ENCODE measurements at regions not wholly inside any gene's neighbourhood (a gene's known extent, or its start where the extent isn't known, plus 50 kb on each side); places are given as distances from the start of the nearest gene placed in this dataset.

- no peak for TF ChIP-seq CTCF (IDR thresholded peaks at IDR 0.05; ENCODE audit: unreplicated experiment)
- Mint-ChIP-seq H3K27ac (no peak overlapping the region), H3K36me3 (ENCODE audit: insufficient read depth) (no peaks in the 10 kb centered on the region), H3K9me3 (ENCODE audit: low read depth) (no peaks in the 10 kb centered on the region), H3K27me3 (no peaks in the 10 kb centered on the region), H3K4me1 (ENCODE audit: low read depth) (no peaks in the 10 kb centered on the region), H3K4me3 (ENCODE audit: low read depth) (no peak overlapping the region)
- DNase-seq (ENCODE audit: low spot score, unreplicated experiment), result no peak
These were observed 436.7 kb downstream of the LPIN1 start for GRCh38 chr2:12183032-12183645.

GRCh38 chr2:12192762-12193161 is 446.3 kb downstream of the LPIN1 start:
- H3K27ac Mint-ChIP-seq, result no peak overlapping the region
- no peak for TF ChIP-seq CTCF (IDR thresholded peaks at IDR 0.05; ENCODE audit: unreplicated experiment)
- H3K9me3 Mint-ChIP-seq (ENCODE audit: low read depth), result no peaks in the 10 kb centered on the region
- H3K4me3 Mint-ChIP-seq (ENCODE audit: low read depth), result no peak overlapping the region
- H3K4me1 Mint-ChIP-seq (ENCODE audit: low read depth), result no peaks in the 10 kb centered on the region
- no peak for DNase-seq (ENCODE audit: low spot score, unreplicated experiment)
- H3K27me3 Mint-ChIP-seq, result no peaks in the 10 kb centered on the region
- no peaks in the 10 kb centered on the region for H3K36me3 Mint-ChIP-seq (ENCODE audit: insufficient read depth)

- H3K4me3 Mint-ChIP-seq (ENCODE audit: low read depth), result no peak overlapping the region
- no peaks in the 10 kb centered on the region for H3K36me3 Mint-ChIP-seq (ENCODE audit: insufficient read depth)
- no peak for DNase-seq (ENCODE audit: low spot score, unreplicated experiment)
- no peaks in the 10 kb centered on the region for H3K4me1 Mint-ChIP-seq (ENCODE audit: low read depth)
- H3K27ac Mint-ChIP-seq, result no peak overlapping the region
- no peak for TF ChIP-seq CTCF (IDR thresholded peaks at IDR 0.05; ENCODE audit: unreplicated experiment)
- no peaks in the 10 kb centered on the region for H3K27me3 Mint-ChIP-seq
- no peaks in the 10 kb centered on the region for H3K9me3 Mint-ChIP-seq (ENCODE audit: low read depth)
These were observed 448.5 kb downstream of the LPIN1 start for GRCh38 chr2:12194968-12195367.

- Mint-ChIP-seq H3K4me3 (ENCODE audit: low read depth) (no peak overlapping the region), H3K27me3 (peaks cover 2% of the 10 kb centered on the region), H3K9me3 (ENCODE audit: low read depth) (no peaks in the 10 kb centered on the region), H3K4me1 (ENCODE audit: low read depth) (no peaks in the 10 kb centered on the region), H3K36me3 (ENCODE audit: insufficient read depth) (no peaks in the 10 kb centered on the region), H3K27ac (no peak overlapping the region)
- no peak for TF ChIP-seq CTCF (IDR thresholded peaks at IDR 0.05; ENCODE audit: unreplicated experiment)
- DNase-seq (ENCODE audit: low spot score, unreplicated experiment), result no peak
These were observed 450.1 kb downstream of the LPIN1 start for GRCh38 chr2:12196495-12196894.

GRCh38 chr2:12197133-12197532 is 450.7 kb downstream of the LPIN1 start:
- Mint-ChIP-seq H3K4me1 (ENCODE audit: low read depth) (no peaks in the 10 kb centered on the region), H3K4me3 (ENCODE audit: low read depth) (no peak overlapping the region), H3K9me3 (ENCODE audit: low read depth) (no peaks in the 10 kb centered on the region), H3K36me3 (ENCODE audit: insufficient read depth) (no peaks in the 10 kb centered on the region), H3K27ac (no peak overlapping the region), H3K27me3 (peaks cover 6% of the 10 kb centered on the region)
- no peak for TF ChIP-seq CTCF (IDR thresholded peaks at IDR 0.05; ENCODE audit: unreplicated experiment)
- no peak for DNase-seq (ENCODE audit: low spot score, unreplicated experiment)

All from progenitor cell of endocrine pancreas (in vitro differentiated cells).